HG03432 (cell line): ENCODE measurements at regions not wholly inside any gene's neighbourhood (a gene's known extent, or its start where the extent isn't known, plus 50 kb on each side); places are given as distances from the start of the nearest gene placed in this dataset.
"Not testable (repeated sequence)": the region's sequence is repeated elsewhere in the genome, so short reads cannot be mapped to it uniquely, and the experiment has no call there.

ENCODE experiments used
- ATAC-seq: cut with Tn5 transposase; IDR thresholded peaks from one replicate; pipeline ENCODE4 v1.9.1; 2021; ENCODE audit warnings: mild to moderate bottlenecking, moderate library complexity; ENCODE audit not compliant: unreplicated experiment

- ATAC-seq: peak; percentile 35
Measured at GRCh38 chr3:72270072-72270681, 485.2 kb upstream of the PROK2 start.

GRCh38 chr3:72269475-72269874 is 484.5 kb upstream of the PROK2 start:
- ATAC-seq: no peak

DNA sequence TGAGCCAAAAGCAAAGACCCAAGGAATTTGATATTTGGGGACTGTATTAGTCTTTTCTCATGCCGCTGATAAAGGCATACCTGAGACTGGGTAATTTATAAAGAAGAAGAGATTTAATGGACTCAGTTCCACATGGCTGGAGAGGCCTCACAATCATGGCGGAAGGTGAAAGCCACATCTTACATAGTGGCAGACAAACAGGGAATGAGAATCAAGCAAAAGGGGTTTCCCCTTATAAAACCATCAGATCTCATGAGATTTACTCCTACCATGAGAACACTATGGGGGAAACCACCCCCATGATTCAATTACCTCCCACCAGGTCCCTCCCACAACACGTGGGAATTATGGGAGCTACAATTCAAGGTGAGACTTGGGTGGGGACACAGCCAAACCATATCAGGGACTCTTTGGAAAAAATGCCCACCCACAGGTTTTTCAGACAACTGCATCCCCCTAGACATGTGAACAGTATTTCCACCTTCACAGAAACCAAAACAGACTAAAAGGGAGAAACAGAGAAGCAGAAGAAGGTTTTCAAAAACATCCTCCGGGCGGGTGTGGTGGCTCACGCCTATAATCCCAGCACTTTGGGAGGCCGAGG is 482.1 kb upstream of the PROK2 start:
- ATAC-seq: not testable (repeated sequence)

- ATAC-seq: peak; percentile 55
Measured at GRCh38 chr3:72266016-72266370, 481.0 kb upstream of the PROK2 start.

- ATAC-seq: peak; percentile 65
Measured at GRCh38 chr3:72265256-72266015, 480.5 kb upstream of the PROK2 start.

GRCh38 chr3:72263223-72263990 is 478.5 kb upstream of the PROK2 start:
- no peak for ATAC-seq

DNA sequence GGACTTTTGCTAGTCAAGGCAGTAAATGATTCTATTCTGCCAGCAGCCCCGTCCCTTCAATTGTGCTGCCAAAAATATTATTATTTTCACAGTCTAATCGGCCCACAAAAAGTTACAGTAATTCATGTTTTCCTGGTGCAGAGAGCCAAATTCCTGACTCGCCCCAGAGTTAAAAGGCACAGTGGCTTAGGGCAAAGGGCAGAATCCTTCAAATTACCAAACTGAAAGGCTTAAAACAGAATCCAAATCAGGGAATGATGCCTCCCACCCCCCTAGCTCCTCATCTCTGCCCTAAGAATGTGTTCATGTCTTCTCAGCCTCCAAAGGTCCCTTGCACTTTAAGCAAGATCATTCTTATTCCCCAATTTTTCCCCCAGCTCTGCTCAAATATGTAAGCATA is 477.8 kb upstream of the PROK2 start:
- no peak for ATAC-seq

DNA sequence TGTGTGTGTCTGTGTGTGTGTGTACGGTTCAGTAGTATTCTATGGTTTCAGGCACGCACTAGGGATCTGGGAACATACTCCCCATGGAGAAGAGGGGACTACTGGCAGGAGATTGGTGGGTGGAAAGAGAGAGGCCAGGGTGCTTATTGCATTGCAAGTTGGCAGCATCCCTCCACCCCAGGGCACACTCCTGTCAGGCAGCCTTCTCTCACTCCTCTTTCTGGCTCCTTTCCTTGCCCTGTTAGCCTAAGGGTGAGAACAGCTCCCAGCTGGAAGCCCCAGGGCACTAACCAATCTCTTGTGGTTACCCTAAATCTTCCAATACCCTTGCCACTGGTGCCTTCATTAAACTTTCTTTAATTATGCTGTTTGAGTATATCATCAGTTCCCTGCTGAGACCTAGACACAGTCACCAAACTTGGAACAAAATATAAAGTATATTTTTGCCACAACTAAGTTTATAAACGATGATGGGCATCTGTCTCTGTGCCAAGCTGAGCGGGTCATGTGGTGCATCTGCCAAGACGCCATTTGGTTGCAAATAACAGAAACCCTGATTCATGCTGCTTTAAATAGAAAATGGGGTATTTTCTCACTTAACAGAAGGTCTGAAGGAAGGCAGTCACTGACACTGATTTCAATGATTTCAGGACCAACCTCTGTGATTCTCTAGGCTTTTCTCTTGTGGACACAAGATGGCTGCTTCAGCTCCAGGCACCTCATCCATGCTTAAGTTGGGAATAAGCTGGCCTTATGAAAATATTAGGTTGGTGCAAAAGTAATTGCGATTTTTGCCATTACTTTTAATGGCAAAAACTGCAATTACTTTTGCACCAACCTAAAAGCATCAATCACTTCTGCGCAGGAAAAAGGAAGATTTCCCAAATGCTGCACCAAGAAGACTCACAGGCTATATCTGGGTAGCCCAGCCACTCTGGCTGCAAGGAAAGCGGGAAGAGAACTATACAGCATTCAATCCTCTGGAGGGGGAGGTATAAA is 476.9 kb upstream of the PROK2 start:
- no peak for ATAC-seq

DNA sequence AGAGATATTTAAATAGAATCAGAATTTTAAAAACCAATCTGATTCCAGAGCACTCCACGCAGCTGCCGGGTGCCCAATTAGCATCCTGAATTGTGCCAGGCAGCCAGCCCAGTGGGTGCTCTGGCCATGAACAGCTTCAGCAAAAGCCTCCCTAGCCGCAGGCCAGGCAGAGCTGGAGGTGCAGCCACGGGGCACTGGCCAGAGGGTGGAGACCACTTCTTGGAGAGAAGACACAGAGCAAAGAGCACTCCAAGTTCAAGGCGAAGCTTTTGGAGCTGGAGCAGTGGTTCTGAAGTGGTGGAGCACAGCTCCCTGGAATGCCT is 475.6 kb upstream of the PROK2 start:
- no peak for ATAC-seq

GRCh38 chr3:72259755-72260587 is 475.0 kb upstream of the PROK2 start:
- no peak for ATAC-seq

- no peak for ATAC-seq
Measured at GRCh38 chr3:72258361-72259141, 473.6 kb upstream of the PROK2 start.

DNA sequence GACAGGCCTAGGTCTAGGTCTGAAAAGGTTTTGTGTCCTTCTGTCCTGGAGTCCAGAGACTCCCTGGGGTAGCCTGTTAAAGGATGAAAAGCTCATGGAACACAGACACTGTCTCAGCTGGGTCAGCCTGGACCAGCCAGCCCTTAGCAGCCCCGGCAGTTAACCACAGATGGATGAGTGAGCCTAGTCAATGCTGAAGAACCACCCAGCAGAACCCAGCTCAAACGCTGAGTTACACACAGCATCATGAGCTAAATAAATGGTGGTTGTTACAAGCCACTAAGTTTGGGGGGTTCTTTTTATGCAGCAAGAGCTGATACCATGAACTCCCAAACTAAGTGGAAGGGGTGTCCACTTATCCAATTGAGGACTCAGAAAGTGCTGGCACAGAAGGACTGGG is 472.8 kb upstream of the PROK2 start:
- no peak for ATAC-seq

GRCh38 chr3:72257203-72257602 is 472.3 kb upstream of the PROK2 start:
- ATAC-seq: no peak

- no peak for ATAC-seq
Measured at GRCh38 chr3:72256716-72257115, 471.8 kb upstream of the PROK2 start.

DNA sequence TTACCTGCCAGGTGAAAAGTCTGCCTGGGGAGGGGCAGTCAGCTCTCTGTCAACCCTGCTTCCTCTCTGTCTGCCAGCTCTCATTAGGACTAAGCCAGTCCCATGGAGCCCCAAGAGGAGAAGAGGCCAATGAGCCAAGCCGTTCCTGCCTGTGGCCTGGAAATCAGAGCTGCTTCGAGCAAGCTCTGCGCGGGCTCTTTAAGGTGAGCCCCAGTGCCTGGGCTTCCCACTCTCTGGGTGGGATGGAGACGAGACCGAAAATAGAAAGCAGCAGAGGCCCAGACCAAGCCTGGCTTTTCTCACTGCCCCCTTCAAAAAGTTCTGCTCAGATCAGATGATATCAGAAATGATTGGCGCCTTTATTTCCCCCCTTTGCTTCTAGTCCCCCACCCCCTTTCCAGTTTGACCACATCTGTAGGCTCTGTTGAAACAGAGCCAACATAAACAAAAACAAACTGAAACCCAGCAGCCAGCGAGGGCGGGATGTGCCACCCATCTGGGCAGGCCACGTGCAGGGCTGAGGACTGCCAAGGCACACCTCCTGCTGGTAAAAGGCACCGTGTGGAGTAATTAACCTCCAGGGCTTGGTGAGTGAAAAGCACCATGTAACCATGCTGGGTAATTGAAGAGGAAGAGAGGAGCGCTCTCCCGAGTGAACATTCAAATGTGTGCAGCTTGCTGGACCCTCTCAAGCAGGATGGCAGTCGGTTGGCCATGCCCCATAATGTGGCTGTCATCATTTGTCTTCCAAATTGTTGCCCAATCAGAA is 471.0 kb upstream of the PROK2 start:
- no peak for ATAC-seq

GRCh38 chr3:72255191-72255590 is 470.2 kb upstream of the PROK2 start:
- no peak for ATAC-seq

- no peak for ATAC-seq
Measured at GRCh38 chr3:72254483-72254882, 469.5 kb upstream of the PROK2 start.

- ATAC-seq: no peak
Measured at GRCh38 chr3:72250725-72251124, 465.8 kb upstream of the PROK2 start.
